GM23248 (cell line): ENCODE measurements at regions not wholly inside any gene's neighbourhood (a gene's known extent, or its start where the extent isn't known, plus 50 kb on each side); places are given as distances from the start of the nearest gene placed in this dataset.

Experiments used
- DNase-seq: peaks from one replicate; pipeline ENCODE4 v3.0.0-alpha.2; 2015
- H2AFZ ChIP-seq: fragments of 200-600 bp; sonication (generic); 2 replicates; pipeline ENCODE4 v1.6.1; 2016; ENCODE audit warnings: antibody characterized with exemption
- H3F3A ChIP-seq: fragments of 200-600 bp; sonication (generic); 2 replicates; pipeline ENCODE4 v1.6.1; 2016; ENCODE audit warnings: mild to moderate bottlenecking, antibody characterized with exemption, mixed run types; ENCODE audit not compliant: insufficient read depth
- H3K27ac ChIP-seq: fragments of 200-600 bp; sonication (generic); 2 replicates; pipeline ENCODE4 v1.5.1; 2016; ENCODE audit warnings: mild to moderate bottlenecking
- H3K27me3 ChIP-seq: fragments of 200-600 bp; sonication (generic); replicated peaks from 2 replicates; pipeline ENCODE4 v1.6.1; 2016; ENCODE audit warnings: mild to moderate bottlenecking; ENCODE audit not compliant: insufficient read depth
- H3K36me3 ChIP-seq: fragments of 200-600 bp; sonication (generic); 2 replicates; pipeline ENCODE4 v1.6.1; 2016; ENCODE audit warnings: low read depth, mild to moderate bottlenecking
- H3K4me1 ChIP-seq: fragments of 200-600 bp; sonication (generic); 2 replicates; pipeline ENCODE4 v1.6.1; 2016; ENCODE audit warnings: mild to moderate bottlenecking; ENCODE audit not compliant: insufficient read depth
- H3K4me2 ChIP-seq: fragments of 200-600 bp; sonication (generic); one replicate; pipeline ENCODE4 v1.6.1; 2016; ENCODE audit warnings: mild to moderate bottlenecking; ENCODE audit not compliant: unreplicated experiment
- H3K4me3 ChIP-seq: fragments of 200-600 bp; sonication (generic); 2 replicates; pipeline ENCODE4 v1.5.1; 2016; ENCODE audit warnings: mild to moderate bottlenecking
- H3K79me2 ChIP-seq: fragments of 200-600 bp; sonication (generic); 2 replicates; pipeline ENCODE4 v1.6.1; 2016; ENCODE audit warnings: mild to moderate bottlenecking; ENCODE audit not compliant: insufficient read depth
- H3K9ac ChIP-seq: fragments of 200-600 bp; sonication (generic); 2 replicates; pipeline ENCODE4 v1.6.1; 2016; ENCODE audit warnings: mild to moderate bottlenecking
- H3K9me2 ChIP-seq: fragments of 200-600 bp; sonication (generic); 2 replicates; pipeline ENCODE4 v1.6.1; 2016; ENCODE audit warnings: mixed run types, mild to moderate bottlenecking, moderate library complexity; ENCODE audit not compliant: insufficient read depth
- H3K9me3 ChIP-seq: fragments of 200-600 bp; sonication (generic); one replicate; pipeline ENCODE4 v1.6.1; 2017; ENCODE audit warnings: low read depth
- H4K20me1 ChIP-seq: fragments of 200-600 bp; sonication (generic); 2 replicates; pipeline ENCODE4 v1.6.0; 2016; ENCODE audit not compliant: insufficient read depth
- EZH2 ChIP-seq: fragments of 200-600 bp; sonication (generic); IDR thresholded peaks from 2 replicates; pipeline ENCODE4 v1.6.1; 2018; ENCODE audit warnings: antibody characterized with exemption, mild to moderate bottlenecking; ENCODE audit not compliant: insufficient read depth, poor library complexity, severe bottlenecking
- EZH2phosphoT487 ChIP-seq: fragments of 200-600 bp; sonication (generic); IDR thresholded peaks from 2 replicates; pipeline ENCODE4 v1.6.1; 2018; ENCODE audit warnings: antibody characterized with exemption, moderate library complexity, mild to moderate bottlenecking, low read depth; ENCODE audit not compliant: insufficient read depth
- WGBS, 2 experiments: methylation state at CpG; one replicate each; pipeline ENCODE4 v1.1.6; 2015 to 2017; ENCODE audit warnings: low lambda C conversion rate in 2 of 2, low coverage in 1 of 2; ENCODE audit errors: missing lambda C conversion rate in 2 of 2; 5-methylcytosine and 5-hydroxymethylcytosine counted together
- in situ Hi-C: fragments of 300-500 bp; cut with MboI; formaldehyde crosslinking; loops from 2 replicates; pipeline ENCODE4 v1.15.0; 2020

- Histone ChIP-seq H3K36me3 (no peaks in the 10 kb centered on the region), H3K27me3 (no peaks in the 10 kb centered on the region), H3K9me3 (no peaks in the 10 kb centered on the region), H3K4me3 (no peak overlapping the region), H3K9me2 (no peaks in the 10 kb centered on the region), H3K9ac (no peak overlapping the region), H3K4me2 (no peak overlapping the region), H3K4me1 (peaks cover 20% of the 10 kb centered on the region), H3K79me2 (no peaks in the 10 kb centered on the region), H2AFZ (no peak overlapping the region), H4K20me1 (no peaks in the 10 kb centered on the region), H3F3A (peaks cover 22% of the 10 kb centered on the region), H3K27ac (no peak overlapping the region)
- whole genome bisulfite sequencing, 2 experiments = 100% methylated on average over 1 of the region's 1 CpG
- TF ChIP-seq EZH2phosphoT487 = no peak
- TF ChIP-seq EZH2 = no peak
- in situ Hi-C loops = no loop called here
- DNase-seq = no peak
Observed at GRCh38 chr7:17583786-17584185, 285.3 kb downstream of the AHR start.

DNA sequence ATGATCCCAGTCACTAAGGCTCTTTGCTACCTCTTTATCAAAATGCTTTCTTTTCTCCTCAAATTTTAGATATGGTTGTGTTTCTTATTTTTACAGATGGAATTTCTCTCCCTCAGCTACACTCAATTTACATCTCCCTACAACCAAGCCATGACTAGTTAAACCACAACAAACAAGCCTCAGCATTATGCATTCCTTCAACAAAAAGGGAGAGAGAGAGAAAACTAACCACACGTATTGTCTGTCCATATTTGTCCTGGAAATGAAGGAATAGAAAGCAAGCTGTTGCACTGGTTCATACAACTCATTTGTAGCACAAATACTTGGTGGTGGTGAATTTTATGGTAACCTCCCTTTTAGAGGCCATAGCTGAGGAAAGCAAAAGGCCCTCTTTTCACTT, 286.4 kb downstream of the AHR start:
- Histone ChIP-seq H2AFZ (no peak overlapping the region), H3K27ac (no peak overlapping the region)
- WGBS, 2 experiments = 68 to 73% methylated on average over 1 of the region's 1 CpG

DNA sequence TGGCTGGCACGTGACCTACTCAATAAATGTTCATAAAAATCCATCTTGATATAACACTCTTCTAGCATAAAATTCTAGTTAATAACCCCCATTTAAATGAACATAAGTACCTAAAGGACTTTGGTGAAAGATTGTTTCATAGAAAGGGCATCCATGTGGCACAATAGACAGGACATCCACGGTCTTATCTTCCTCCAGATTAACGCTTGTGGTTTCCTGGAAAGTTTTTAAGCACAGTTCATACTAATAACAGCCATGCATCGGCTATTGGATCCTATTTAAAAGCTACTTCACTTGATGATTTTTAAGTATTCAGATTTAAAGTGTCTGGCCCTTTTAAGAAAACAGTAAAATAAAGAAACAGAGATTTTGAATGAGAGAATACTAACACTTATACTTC, 288.3 kb downstream of the AHR start:
- no peak for DNase-seq
- H3K27me3 ChIP-seq = no peaks in the 10 kb centered on the region
- in situ Hi-C loops = no loop called here
- TF ChIP-seq EZH2 (no peak), EZH2phosphoT487 (no peak)
- no peak overlapping the region for H3K9ac ChIP-seq
- no peaks in the 10 kb centered on the region for H3K9me3 ChIP-seq
- H4K20me1 ChIP-seq = no peaks in the 10 kb centered on the region
- H3K4me2 ChIP-seq = no peak overlapping the region
- no peak overlapping the region for H3K27ac ChIP-seq
- no peaks in the 10 kb centered on the region for H3K79me2 ChIP-seq
- H2AFZ ChIP-seq = no peak overlapping the region
- 94 to 95% methylated on average over 4 of the region's 4 CpGs for WGBS, 2 experiments
- no peaks in the 10 kb centered on the region for H3K9me2 ChIP-seq
- no peaks in the 10 kb centered on the region for H3K4me1 ChIP-seq
- H3K4me3 ChIP-seq = no peak overlapping the region
- H3K36me3 ChIP-seq = no peaks in the 10 kb centered on the region
- no peaks in the 10 kb centered on the region for H3F3A ChIP-seq

More for the DNA sequence above, 286.4 kb downstream of the AHR start:
- H3K4me2 ChIP-seq = no peak overlapping the region
- no peaks in the 10 kb centered on the region for H4K20me1 ChIP-seq
- H3K4me3 ChIP-seq = no peak overlapping the region
- no peaks in the 10 kb centered on the region for H3K36me3 ChIP-seq
- H3K9me3 ChIP-seq = no peaks in the 10 kb centered on the region
- no peaks in the 10 kb centered on the region for H3K27me3 ChIP-seq
- DNase-seq = peak; percentile 38
- peaks cover 17% of the 10 kb centered on the region for H3F3A ChIP-seq
- in situ Hi-C loops = no loop called here
- H3K9me2 ChIP-seq = no peaks in the 10 kb centered on the region
- peaks cover 15% of the 10 kb centered on the region for H3K4me1 ChIP-seq
- no peak overlapping the region for H3K9ac ChIP-seq
- no peak for TF ChIP-seq EZH2
- TF ChIP-seq EZH2phosphoT487 = no peak
- no peaks in the 10 kb centered on the region for H3K79me2 ChIP-seq

DNA sequence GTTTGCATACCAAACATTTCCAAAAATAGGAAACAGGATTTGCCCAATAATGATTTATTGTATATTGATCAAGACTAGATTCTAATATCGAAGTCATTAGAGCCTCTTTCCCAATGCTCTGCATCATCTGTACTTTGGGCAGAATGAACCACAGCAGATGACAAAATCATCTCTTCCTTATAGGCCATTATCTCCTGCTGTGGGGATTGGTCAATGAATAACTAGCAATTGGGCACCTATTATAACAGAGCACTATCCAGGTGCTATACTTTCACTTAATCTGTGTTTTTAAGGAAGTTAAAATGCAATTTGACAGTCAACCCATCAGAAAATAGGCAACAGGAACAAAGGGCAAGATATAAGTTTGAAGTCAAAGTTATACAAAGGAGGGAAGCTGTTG, 290.3 kb downstream of the AHR start:
- 95 to 97% methylated on average over 1 of the region's 1 CpG for WGBS, 2 experiments
- no peak overlapping the region for H2AFZ ChIP-seq
- H3K4me3 ChIP-seq = no peak overlapping the region
- H3K9ac ChIP-seq = no peak overlapping the region
- H3K4me1 ChIP-seq = no peaks in the 10 kb centered on the region
- in situ Hi-C loops = no loop called here
- H3K9me2 ChIP-seq = no peaks in the 10 kb centered on the region
- no peaks in the 10 kb centered on the region for H3K79me2 ChIP-seq
- H4K20me1 ChIP-seq = no peaks in the 10 kb centered on the region
- no peak overlapping the region for H3K4me2 ChIP-seq
- no peaks in the 10 kb centered on the region for H3K27me3 ChIP-seq
- no peaks in the 10 kb centered on the region for H3F3A ChIP-seq
- H3K27ac ChIP-seq = no peak overlapping the region
- TF ChIP-seq EZH2 (no peak), EZH2phosphoT487 (no peak)
- no peaks in the 10 kb centered on the region for H3K36me3 ChIP-seq
- H3K9me3 ChIP-seq = no peaks in the 10 kb centered on the region
- no peak for DNase-seq

DNA sequence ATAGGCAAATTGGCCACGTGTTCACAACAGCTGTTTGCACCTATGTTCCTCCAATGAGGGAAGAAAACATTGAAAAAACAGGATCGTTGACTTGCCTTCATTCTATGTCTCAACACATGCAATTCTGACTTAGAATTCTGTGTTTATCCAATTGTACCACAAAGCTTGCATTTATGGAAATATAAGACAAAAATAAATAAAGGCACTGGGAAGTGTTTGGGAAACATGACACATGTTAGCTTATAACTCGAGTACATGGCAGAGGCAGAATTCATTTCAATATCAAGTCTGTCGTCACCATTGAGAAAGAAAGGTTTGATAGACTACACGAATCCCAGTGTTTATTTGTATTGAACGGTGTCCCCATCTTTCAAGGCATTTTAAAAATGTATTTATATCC, 291.2 kb downstream of the AHR start:
- H3K4me3 ChIP-seq = no peak overlapping the region
- DNase-seq = no peak
- no peaks in the 10 kb centered on the region for H3K79me2 ChIP-seq
- no peak overlapping the region for H3K27ac ChIP-seq
- no peaks in the 10 kb centered on the region for H3K27me3 ChIP-seq
- 77 to 79% methylated on average over 6 of the region's 6 CpGs for WGBS, 2 experiments
- no peak overlapping the region for H3K9ac ChIP-seq
- H2AFZ ChIP-seq = no peak overlapping the region
- H3K4me2 ChIP-seq = no peak overlapping the region
- H3F3A ChIP-seq = no peaks in the 10 kb centered on the region
- H3K9me3 ChIP-seq = no peaks in the 10 kb centered on the region
- in situ Hi-C loops = no loop called here
- no peaks in the 10 kb centered on the region for H3K9me2 ChIP-seq
- H4K20me1 ChIP-seq = no peaks in the 10 kb centered on the region
- no peaks in the 10 kb centered on the region for H3K4me1 ChIP-seq
- no peaks in the 10 kb centered on the region for H3K36me3 ChIP-seq
- no peak for TF ChIP-seq EZH2phosphoT487
- no peak for TF ChIP-seq EZH2
